Skeletal muscle satellite cell (primary cell): ENCODE measurements at regions not wholly inside any gene's neighbourhood (a gene's known extent, or its start where the extent isn't known, plus 50 kb on each side); places are given as distances from the start of the nearest gene placed in this dataset.

Experiments
- H3K27me3 ChIP-seq: 2 replicates; pipeline ENCODE4 v1.7.0; 2013; ENCODE audit warnings: low read length; ENCODE audit not compliant: control insufficient read depth, insufficient read depth
- H3K36me3 ChIP-seq: 2 replicates; pipeline ENCODE4 v1.7.0; 2013; ENCODE audit warnings: mild to moderate bottlenecking, control low read depth, low read length; ENCODE audit not compliant: insufficient read depth
- H3K4me1 ChIP-seq: 2 replicates; pipeline ENCODE4 v1.7.0; 2013; ENCODE audit warnings: low read length; ENCODE audit not compliant: control insufficient read depth, insufficient read depth
- H3K4me2 ChIP-seq: 2 replicates; pipeline ENCODE4 v1.7.0; 2013; ENCODE audit warnings: mild to moderate bottlenecking, low read length
- H3K4me3 ChIP-seq: 2 replicates; pipeline ENCODE4 v1.7.0; 2013; ENCODE audit warnings: low read length
- H3K9ac ChIP-seq: 2 replicates; pipeline ENCODE4 v1.7.0; 2013; ENCODE audit warnings: mild to moderate bottlenecking, low read depth, low read length, moderate library complexity
- H3K9me3 ChIP-seq: replicated peaks from 2 replicates; pipeline ENCODE4 v1.7.0; 2013; ENCODE audit warnings: mild to moderate bottlenecking, control low read depth, low read length

DNA sequence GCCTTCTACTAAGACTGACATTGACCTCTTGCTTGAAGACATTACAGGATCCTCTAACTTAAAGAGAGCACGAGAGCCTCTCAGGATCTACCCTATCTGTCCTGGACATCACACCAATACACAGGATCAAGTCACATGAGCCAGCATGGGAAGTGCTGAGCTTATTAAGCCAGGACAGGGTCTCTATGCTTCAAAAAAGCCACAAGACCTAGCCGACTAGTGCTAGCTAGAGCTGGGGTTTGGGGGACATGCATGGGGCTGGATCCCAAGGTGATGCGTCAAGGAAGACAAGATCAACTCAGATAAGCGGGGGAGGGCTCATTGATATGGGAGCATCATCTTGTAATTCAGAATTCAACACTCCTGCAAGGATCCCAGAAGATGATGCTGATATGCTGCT lies 167.2 kb upstream of the TAB2 start:
- H3K4me2 ChIP-seq: no peak overlapping the region
- no peaks in the 10 kb centered on the region for H3K4me1 ChIP-seq
- H3K36me3 ChIP-seq: no peaks in the 10 kb centered on the region
- H3K27me3 ChIP-seq: peaks cover 16% of the 10 kb centered on the region
- H3K9ac ChIP-seq: no peak overlapping the region
- no peaks in the 10 kb centered on the region for H3K9me3 ChIP-seq
- no peak overlapping the region for H3K4me3 ChIP-seq

DNA sequence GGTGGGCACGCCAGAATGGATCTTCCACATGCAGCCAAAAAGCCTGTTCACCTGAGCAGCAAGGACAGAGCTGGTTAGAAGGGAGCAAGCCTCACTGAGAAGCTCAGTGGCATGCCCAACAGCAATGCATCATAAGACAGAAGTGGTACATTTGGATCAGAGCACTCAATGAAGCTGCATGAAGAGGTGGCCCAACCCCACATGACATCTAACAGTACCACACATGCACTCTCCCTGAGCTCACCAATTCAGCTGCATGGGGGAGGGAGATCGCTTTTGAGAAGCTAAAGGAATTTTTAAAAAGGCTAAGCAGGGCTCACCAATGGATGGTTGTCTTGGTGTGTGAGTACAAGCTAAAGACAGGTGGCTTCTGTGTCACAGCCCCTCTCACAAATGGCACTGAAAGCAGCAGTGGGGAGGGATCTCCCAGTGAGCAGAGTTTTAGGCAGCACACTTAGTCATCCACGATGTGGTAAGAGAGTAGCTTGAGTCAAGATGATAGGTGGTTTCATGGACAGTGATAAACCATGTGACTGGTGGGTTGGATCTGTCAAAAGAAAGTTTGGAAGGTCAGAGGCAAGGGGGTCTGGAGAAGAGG lies 166.6 kb upstream of the TAB2 start:
- Histone ChIP-seq H3K4me2 (no peak overlapping the region), H3K36me3 (no peaks in the 10 kb centered on the region), H3K27me3 (peaks cover 16% of the 10 kb centered on the region), H3K4me3 (no peak overlapping the region), H3K4me1 (no peaks in the 10 kb centered on the region), H3K9ac (no peak overlapping the region), H3K9me3 (no peaks in the 10 kb centered on the region)

- Histone ChIP-seq H3K4me2 (no peak overlapping the region), H3K4me3 (no peak overlapping the region), H3K9me3 (no peaks in the 10 kb centered on the region), H3K4me1 (no peaks in the 10 kb centered on the region), H3K27me3 (peaks cover 16% of the 10 kb centered on the region), H3K9ac (no peak overlapping the region), H3K36me3 (no peaks in the 10 kb centered on the region)
Observed at GRCh38 chr6:149152521-149152920, 165.0 kb upstream of the TAB2 start.

DNA sequence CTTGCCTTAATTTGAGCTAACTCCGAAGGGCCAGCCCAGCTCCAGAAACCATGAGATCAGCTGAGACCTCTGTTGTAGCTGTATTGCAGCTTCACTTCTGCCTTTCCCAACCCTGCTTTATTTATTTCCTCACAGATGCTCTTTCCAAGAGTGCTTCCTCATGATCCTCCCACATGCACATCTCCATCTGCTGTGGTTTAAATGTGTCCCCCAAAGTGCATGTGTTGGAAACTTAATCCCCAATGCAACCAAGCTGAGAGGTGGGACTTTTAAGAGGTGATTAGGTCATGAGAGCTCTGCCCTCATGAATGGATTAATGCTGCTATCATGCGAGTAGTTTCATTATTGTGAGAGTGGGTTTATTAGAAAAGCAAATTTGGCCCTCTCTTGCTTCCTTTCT lies 164.4 kb upstream of the TAB2 start:
- Histone ChIP-seq H3K9me3 (no peaks in the 10 kb centered on the region), H3K4me1 (no peaks in the 10 kb centered on the region)

GRCh38 chr6:149153693-149154092 lies 163.8 kb upstream of the TAB2 start:
- Histone ChIP-seq H3K9ac (no peak overlapping the region), H3K9me3 (no peaks in the 10 kb centered on the region), H3K36me3 (no peaks in the 10 kb centered on the region), H3K4me2 (no peak overlapping the region), H3K4me3 (no peak overlapping the region), H3K4me1 (no peaks in the 10 kb centered on the region), H3K27me3 (peaks cover 15% of the 10 kb centered on the region)

More for the DNA sequence above, 164.4 kb upstream of the TAB2 start:
- Histone ChIP-seq H3K36me3 (no peaks in the 10 kb centered on the region), H3K4me3 (no peak overlapping the region), H3K9ac (no peak overlapping the region), H3K4me2 (no peak overlapping the region), H3K27me3 (peaks cover 16% of the 10 kb centered on the region)

DNA sequence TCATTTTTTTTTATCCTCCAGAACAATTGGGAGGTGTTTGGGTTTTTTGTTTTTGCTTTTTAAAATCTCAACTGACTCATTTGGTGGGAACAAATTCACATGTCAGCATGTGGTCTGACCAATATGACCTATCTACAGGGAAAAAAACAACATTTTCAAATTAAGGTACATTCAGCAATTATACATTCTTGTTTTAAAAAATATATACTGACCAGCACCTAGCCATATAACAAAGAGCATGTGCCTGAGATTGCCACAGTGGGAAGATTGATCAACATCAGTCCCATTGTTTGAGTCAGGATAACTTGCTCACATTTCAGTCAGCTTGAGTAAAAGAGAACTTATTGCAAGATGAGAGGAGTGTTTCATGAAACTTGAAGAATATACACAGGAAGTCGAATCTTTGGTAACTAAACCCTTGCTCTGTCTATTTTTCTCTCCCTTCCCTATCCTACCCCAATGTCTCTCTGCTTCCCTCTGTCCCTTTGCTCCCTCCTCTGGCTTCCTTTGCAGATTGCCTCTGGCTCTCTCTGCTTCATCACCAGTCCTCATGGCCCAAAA lies 163.2 kb upstream of the TAB2 start:
- Histone ChIP-seq H3K9ac (no peak overlapping the region), H3K36me3 (no peaks in the 10 kb centered on the region), H3K4me3 (no peak overlapping the region), H3K9me3 (no peaks in the 10 kb centered on the region), H3K4me1 (no peaks in the 10 kb centered on the region), H3K4me2 (no peak overlapping the region), H3K27me3 (peaks cover 10% of the 10 kb centered on the region)

- Histone ChIP-seq H3K4me2 (no peak overlapping the region), H3K4me3 (no peak overlapping the region), H3K4me1 (no peaks in the 10 kb centered on the region), H3K9me3 (no peaks in the 10 kb centered on the region), H3K9ac (no peak overlapping the region), H3K27me3 (peaks cover 4% of the 10 kb centered on the region), H3K36me3 (no peaks in the 10 kb centered on the region)
Observed at GRCh38 chr6:149157126-149157525, 160.4 kb upstream of the TAB2 start.

- no peaks in the 10 kb centered on the region for H3K9me3 ChIP-seq
- no peaks in the 10 kb centered on the region for H3K4me1 ChIP-seq
- peaks cover 4% of the 10 kb centered on the region for H3K27me3 ChIP-seq
- no peak overlapping the region for H3K9ac ChIP-seq
- no peak overlapping the region for H3K4me3 ChIP-seq
- H3K4me2 ChIP-seq: no peak overlapping the region
- no peaks in the 10 kb centered on the region for H3K36me3 ChIP-seq
Observed at GRCh38 chr6:149158076-149158475, 159.4 kb upstream of the TAB2 start.

DNA sequence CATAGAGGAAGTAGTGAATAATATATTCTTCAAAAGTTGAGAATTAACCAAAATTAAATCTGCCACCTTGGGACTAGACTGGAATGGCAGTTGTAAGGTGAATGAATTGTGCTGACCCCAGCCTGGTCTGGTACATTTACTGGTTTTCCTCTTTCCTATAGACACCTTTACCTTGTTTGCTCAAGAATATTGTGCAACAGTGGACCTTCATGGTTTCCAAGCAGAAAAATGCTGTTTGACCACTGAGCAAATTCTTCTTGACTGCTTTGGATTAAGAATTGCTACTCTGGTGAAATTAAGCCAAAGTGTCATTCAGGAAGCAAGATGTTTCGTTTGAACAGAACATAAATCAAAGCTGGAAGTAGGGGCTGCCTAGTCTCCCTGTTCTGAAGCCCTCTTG lies 156.6 kb upstream of the TAB2 start:
- no peaks in the 10 kb centered on the region for H3K4me1 ChIP-seq
- no peak overlapping the region for H3K4me3 ChIP-seq
- no peaks in the 10 kb centered on the region for H3K36me3 ChIP-seq
- H3K9me3 ChIP-seq: no peaks in the 10 kb centered on the region
- H3K4me2 ChIP-seq: no peak overlapping the region
- no peak overlapping the region for H3K9ac ChIP-seq
- no peaks in the 10 kb centered on the region for H3K27me3 ChIP-seq

DNA sequence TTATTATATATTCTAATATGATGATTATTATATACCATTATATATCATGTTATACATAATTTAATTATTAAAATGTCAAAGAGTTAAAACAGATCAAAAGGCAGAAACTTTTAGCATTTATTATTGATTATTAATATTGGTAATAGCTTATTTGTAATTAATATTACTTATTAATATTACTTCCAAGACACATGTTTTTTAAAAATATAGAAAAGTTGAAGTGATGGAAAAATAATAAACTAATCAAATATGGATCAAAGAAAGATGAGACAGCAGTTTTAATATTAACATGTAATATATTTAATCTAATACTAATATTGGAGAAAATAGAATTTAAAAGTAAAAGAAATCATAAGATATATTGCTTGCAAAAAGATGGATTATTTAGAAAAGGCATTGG lies 154.6 kb upstream of the TAB2 start:
- no peaks in the 10 kb centered on the region for H3K27me3 ChIP-seq
- H3K4me1 ChIP-seq: peaks cover 7% of the 10 kb centered on the region
- no peak overlapping the region for H3K4me3 ChIP-seq
- no peak overlapping the region for H3K4me2 ChIP-seq
- H3K36me3 ChIP-seq: no peaks in the 10 kb centered on the region
- H3K9ac ChIP-seq: no peak overlapping the region
- no peaks in the 10 kb centered on the region for H3K9me3 ChIP-seq

DNA sequence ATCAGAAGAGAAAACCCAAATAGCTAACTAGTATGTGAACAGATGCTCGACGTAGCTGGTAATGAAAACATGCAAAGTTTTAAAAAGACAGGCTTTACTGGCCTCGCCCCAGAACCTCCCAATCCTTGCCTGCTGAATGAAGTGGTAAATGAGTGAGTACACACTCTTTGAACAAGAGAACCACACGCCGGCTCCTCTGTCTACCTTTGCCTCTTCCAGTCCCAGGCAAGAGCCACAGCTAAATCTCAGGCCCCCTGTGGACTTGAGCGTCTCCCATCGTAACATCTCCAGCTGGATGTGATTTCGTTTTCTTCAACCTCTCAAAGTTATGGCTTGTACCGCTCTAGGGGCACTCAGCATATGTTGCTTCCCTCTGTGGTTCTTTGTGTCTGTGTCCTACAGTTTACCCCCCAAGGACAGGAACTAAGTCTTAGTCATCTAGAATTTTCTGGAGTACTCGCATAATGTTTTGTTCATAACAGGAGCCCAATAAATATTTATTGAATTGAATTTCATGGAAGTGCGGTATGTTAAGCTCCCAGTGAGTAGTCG lies 153.2 kb upstream of the TAB2 start:
- H3K27me3 ChIP-seq: no peaks in the 10 kb centered on the region
- H3K9ac ChIP-seq: no peak overlapping the region
- H3K4me1 ChIP-seq: peaks cover 15% of the 10 kb centered on the region
- H3K4me3 ChIP-seq: no peak overlapping the region
- no peaks in the 10 kb centered on the region for H3K9me3 ChIP-seq
- no peak overlapping the region for H3K4me2 ChIP-seq
- no peaks in the 10 kb centered on the region for H3K36me3 ChIP-seq

GRCh38 chr6:149166336-149166735 lies 151.2 kb upstream of the TAB2 start:
- Histone ChIP-seq H3K4me3 (no peak overlapping the region), H3K4me1 (peaks cover 28% of the 10 kb centered on the region), H3K9me3 (no peaks in the 10 kb centered on the region), H3K27me3 (no peaks in the 10 kb centered on the region), H3K9ac (no peak overlapping the region), H3K36me3 (no peaks in the 10 kb centered on the region), H3K4me2 (no peak overlapping the region)
